ENCODE measurements at regions not wholly inside any gene's neighbourhood (a gene's known extent, or its start where the extent isn't known, plus 50 kb on each side); places are given as distances from the start of the nearest gene placed in this dataset.
"Not testable (repeated sequence)": the region's sequence is repeated elsewhere in the genome, so short reads cannot be mapped to it uniquely, and the experiment has no call there.

GRCh38 chr3:197430502-197430901 is 125.3 kb downstream of the BDH1 start:
- no peak for DNase-seq

GRCh38 chr3:197428952-197429351 is 126.8 kb downstream of the BDH1 start:
- no peak for DNase-seq

- DNase-seq = peak; percentile 78
Measured at GRCh38 chr3:197428117-197428801, 127.5 kb downstream of the BDH1 start.

- no peak for DNase-seq
Measured at GRCh38 chr3:197427021-197427420, 128.6 kb upstream of the DLG1 start.

GRCh38 chr3:197426121-197426566 is 127.7 kb upstream of the DLG1 start:
- DNase-seq = peak; percentile 65

GRCh38 chr3:197425485-197426120 is 127.2 kb upstream of the DLG1 start:
- DNase-seq = no peak

- DNase-seq = no peak
Measured at GRCh38 chr3:197424674-197425484, 126.5 kb upstream of the DLG1 start.

GRCh38 chr3:197424266-197424665 is 125.9 kb upstream of the DLG1 start:
- DNase-seq = no peak

GRCh38 chr3:197423376-197423775 is 125.0 kb upstream of the DLG1 start:
- no peak for DNase-seq

- no peak for DNase-seq
Measured at GRCh38 chr3:197422506-197422905, 124.1 kb upstream of the DLG1 start.

GRCh38 chr3:197421021-197421420 is 122.6 kb upstream of the DLG1 start:
- no peak for DNase-seq

GRCh38 chr3:197420566-197420965 is 122.2 kb upstream of the DLG1 start:
- DNase-seq = no peak

GRCh38 chr3:197420115-197420514 is 121.7 kb upstream of the DLG1 start:
- DNase-seq = peak; percentile 61

GRCh38 chr3:197419696-197420095 is 121.3 kb upstream of the DLG1 start:
- no peak for DNase-seq

GRCh38 chr3:197417911-197418618 is 119.7 kb upstream of the DLG1 start:
- no peak for DNase-seq

GRCh38 chr3:197417441-197417840 is 119.0 kb upstream of the DLG1 start:
- DNase-seq = no peak

- not testable (repeated sequence) for DNase-seq
Measured at GRCh38 chr3:197411899-197412298, 113.5 kb upstream of the DLG1 start.

GRCh38 chr3:197410170-197410569 is 111.8 kb upstream of the DLG1 start:
- DNase-seq = not testable (repeated sequence)

- peak; percentile 50 for DNase-seq
Measured at GRCh38 chr3:197408177-197408957, 110.0 kb upstream of the DLG1 start.

- DNase-seq = no peak
Measured at GRCh38 chr3:197407526-197407925, 109.1 kb upstream of the DLG1 start.

- DNase-seq = no peak
Measured at GRCh38 chr3:197407053-197407452, 108.6 kb upstream of the DLG1 start.

- peak; percentile 87 for DNase-seq
Measured at GRCh38 chr3:197406266-197406665, 107.9 kb upstream of the DLG1 start.

Data from femur (tissue), 1 donor.